ENCODE measurements at regions not wholly inside any gene's neighbourhood (a gene's known extent, or its start where the extent isn't known, plus 50 kb on each side); places are given as distances from the start of the nearest gene placed in this dataset.

GRCh38 chr7:94245500-94245899, 149.2 kb upstream of the COL1A2 start:
- no peaks in the 10 kb centered on the region for H3K4me1 ChIP-seq (ENCODE audit: insufficient read depth)
- no peak for DNase-seq (ENCODE audit: low spot score)
- H2AFZ ChIP-seq: no peak overlapping the region
- H3K4me2 ChIP-seq: no peak overlapping the region
- H3K9me3 ChIP-seq (ENCODE audit: low read depth): no peaks in the 10 kb centered on the region
- H3K9me2 ChIP-seq (replicated peaks; ENCODE audit: insufficient read depth): no peaks in the 10 kb centered on the region
- H3K79me2 ChIP-seq: no peaks in the 10 kb centered on the region
- 91% methylated on average over 4 of the region's 4 CpGs for WGBS (ENCODE audit: low lambda C conversion rate, missing lambda C conversion rate)
- no peaks in the 10 kb centered on the region for H4K20me1 ChIP-seq (ENCODE audit: insufficient read depth, poor library complexity, severe bottlenecking)
- no peak overlapping the region for H3K27ac ChIP-seq
- H3K27me3 ChIP-seq: no peaks in the 10 kb centered on the region
- H3K36me3 ChIP-seq (replicated peaks; ENCODE audit: insufficient read depth, low read depth): no peaks in the 10 kb centered on the region
- no peak overlapping the region for H3K4me3 ChIP-seq
- TF ChIP-seq EZH2 (IDR thresholded peaks at IDR 0.05; ENCODE audit: borderline replicate concordance) (no peak), EZH2phosphoT487 (IDR thresholded peaks at IDR 0.05; ENCODE audit: low read depth, severe bottlenecking, unreplicated experiment) (no peak), CTCF (IDR thresholded peaks at IDR 0.05; ENCODE audit: poor library complexity) (no peak)

- Histone ChIP-seq H3K4me2 (no peak overlapping the region), H3K4me1 (ENCODE audit: insufficient read depth) (no peaks in the 10 kb centered on the region), H3K36me3 (replicated peaks; ENCODE audit: insufficient read depth, low read depth) (no peaks in the 10 kb centered on the region), H3K9me2 (replicated peaks; ENCODE audit: insufficient read depth) (no peaks in the 10 kb centered on the region), H3K27ac (no peak overlapping the region), H3K79me2 (no peaks in the 10 kb centered on the region), H2AFZ (no peak overlapping the region), H3K9me3 (ENCODE audit: low read depth) (no peaks in the 10 kb centered on the region), H3K27me3 (no peaks in the 10 kb centered on the region), H3K4me3 (no peak overlapping the region), H4K20me1 (ENCODE audit: insufficient read depth, poor library complexity, severe bottlenecking) (no peaks in the 10 kb centered on the region)
- DNase-seq (ENCODE audit: low spot score): no peak
- TF ChIP-seq EZH2 (IDR thresholded peaks at IDR 0.05; ENCODE audit: borderline replicate concordance): no peak
- TF ChIP-seq EZH2phosphoT487 (IDR thresholded peaks at IDR 0.05; ENCODE audit: low read depth, severe bottlenecking, unreplicated experiment): no peak
- no peak for TF ChIP-seq CTCF (IDR thresholded peaks at IDR 0.05; ENCODE audit: poor library complexity)
These were observed 146.7 kb upstream of the COL1A2 start for GRCh38 chr7:94247970-94248369.

- H3K4me2 ChIP-seq: no peak overlapping the region
- no peaks in the 10 kb centered on the region for H4K20me1 ChIP-seq (ENCODE audit: insufficient read depth, poor library complexity, severe bottlenecking)
- H3K4me1 ChIP-seq (ENCODE audit: insufficient read depth): no peaks in the 10 kb centered on the region
- H3K4me3 ChIP-seq: no peak overlapping the region
- H2AFZ ChIP-seq: no peak overlapping the region
- H3K79me2 ChIP-seq: no peaks in the 10 kb centered on the region
- WGBS (ENCODE audit: low lambda C conversion rate, missing lambda C conversion rate): 76% methylated on average over 3 of the region's 3 CpGs
- no peaks in the 10 kb centered on the region for H3K36me3 ChIP-seq (replicated peaks; ENCODE audit: insufficient read depth, low read depth)
- no peak for DNase-seq (ENCODE audit: low spot score)
- no peak overlapping the region for H3K27ac ChIP-seq
- H3K9me2 ChIP-seq (replicated peaks; ENCODE audit: insufficient read depth): no peaks in the 10 kb centered on the region
- H3K27me3 ChIP-seq: no peaks in the 10 kb centered on the region
- H3K9me3 ChIP-seq (ENCODE audit: low read depth): no peaks in the 10 kb centered on the region
- TF ChIP-seq EZH2phosphoT487 (IDR thresholded peaks at IDR 0.05; ENCODE audit: low read depth, severe bottlenecking, unreplicated experiment) (no peak), EZH2 (IDR thresholded peaks at IDR 0.05; ENCODE audit: borderline replicate concordance) (no peak), CTCF (IDR thresholded peaks at IDR 0.05; ENCODE audit: poor library complexity) (no peak)
These were observed 145.1 kb upstream of the COL1A2 start for GRCh38 chr7:94249631-94250030.

GRCh38 chr7:94250124-94250523, 144.6 kb upstream of the COL1A2 start:
- DNase-seq (ENCODE audit: low spot score): no peak
- no peak overlapping the region for H3K4me2 ChIP-seq
- TF ChIP-seq CTCF (IDR thresholded peaks at IDR 0.05; ENCODE audit: poor library complexity) (no peak), EZH2phosphoT487 (IDR thresholded peaks at IDR 0.05; ENCODE audit: low read depth, severe bottlenecking, unreplicated experiment) (no peak), EZH2 (IDR thresholded peaks at IDR 0.05; ENCODE audit: borderline replicate concordance) (no peak)
- no peaks in the 10 kb centered on the region for H3K36me3 ChIP-seq (replicated peaks; ENCODE audit: insufficient read depth, low read depth)
- H3K9me3 ChIP-seq (ENCODE audit: low read depth): no peaks in the 10 kb centered on the region
- H3K27ac ChIP-seq: no peak overlapping the region
- no peaks in the 10 kb centered on the region for H3K9me2 ChIP-seq (replicated peaks; ENCODE audit: insufficient read depth)
- no peaks in the 10 kb centered on the region for H3K79me2 ChIP-seq
- no peaks in the 10 kb centered on the region for H3K27me3 ChIP-seq
- no peak overlapping the region for H2AFZ ChIP-seq
- WGBS (ENCODE audit: low lambda C conversion rate, missing lambda C conversion rate): 72% methylated on average over 2 of the region's 2 CpGs
- no peaks in the 10 kb centered on the region for H4K20me1 ChIP-seq (ENCODE audit: insufficient read depth, poor library complexity, severe bottlenecking)
- H3K4me1 ChIP-seq (ENCODE audit: insufficient read depth): no peaks in the 10 kb centered on the region
- no peak overlapping the region for H3K4me3 ChIP-seq

All from hepatocyte (in vitro differentiated cells).